SIG-M5 treated with dmso at 0.1 percent for 504 hours (cell line): ENCODE measurements at regions not wholly inside any gene's neighbourhood (a gene's known extent, or its start where the extent isn't known, plus 50 kb on each side); places are given as distances from the start of the nearest gene placed in this dataset.

Source experiments
- DNase-seq: peaks from one replicate; lab custom pipeline; 2025; ENCODE audit not compliant: unreplicated experiment; lab: John Stamatoyannopoulos, UW

GRCh38 chr16:25344006-25344405 is 86.4 kb upstream of the ZKSCAN2 start:
- DNase-seq, result no peak

- no peak for DNase-seq
These were observed 83.3 kb upstream of the ZKSCAN2 start for GRCh38 chr16:25340973-25341372.

DNA sequence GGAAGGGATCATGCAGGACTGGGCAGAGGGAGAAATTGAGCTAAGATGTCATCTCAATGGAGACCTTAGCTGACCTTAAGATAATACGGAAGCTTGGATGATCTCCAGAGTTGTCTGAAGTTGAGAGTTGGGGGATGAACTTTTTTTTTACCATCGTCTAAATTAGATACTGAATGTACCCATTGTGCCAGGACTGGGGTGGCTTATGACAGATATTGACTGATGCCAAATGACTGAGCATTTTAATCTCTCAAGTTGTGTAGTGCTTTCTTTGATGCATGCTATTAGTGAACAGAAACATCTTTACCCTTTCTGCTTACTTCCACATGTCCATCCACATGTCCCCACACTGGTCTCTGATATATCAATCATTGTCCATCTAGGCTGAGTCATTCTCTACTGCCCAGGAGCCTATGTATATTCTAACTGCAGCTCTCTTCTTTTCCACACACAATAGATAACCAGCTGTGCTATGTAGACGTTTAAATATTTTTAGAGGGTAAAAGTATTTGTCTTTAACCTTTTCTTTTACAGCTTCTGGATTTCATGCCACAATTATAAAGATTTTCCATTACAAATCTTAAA is 60.2 kb upstream of the ZKSCAN2 start:
- no peak for DNase-seq

GRCh38 chr16:25311950-25312349 is 54.3 kb upstream of the ZKSCAN2 start:
- DNase-seq, result no peak

- DNase-seq, result no peak
These were observed 53.4 kb upstream of the ZKSCAN2 start for GRCh38 chr16:25311039-25311438.
